Activated CD8-positive, alpha-beta memory T cell treated with anti-CD3 and anti-CD28 coated beads for 36 hours (primary cell): ENCODE measurements at regions not wholly inside any gene's neighbourhood (a gene's known extent, or its start where the extent isn't known, plus 50 kb on each side); places are given as distances from the start of the nearest gene placed in this dataset.

Source experiments
- CTCF ChIA-PET: fragments of 350-600 bp; sonication (Branson Sonifier 250); formaldehyde crosslinking; loops from one replicate; lab custom pipeline; 2021; ENCODE audit warnings: antibody characterized with exemption; lab: Charles Lee
- POLR2A ChIA-PET: fragments of 350-600 bp; sonication (Branson Sonifier 250); formaldehyde crosslinking; loops from one replicate; lab custom pipeline; 2021; ENCODE audit warnings: antibody characterized with exemption; lab: Charles Lee

GRCh38 chr5:3217771-3218495 is 377.7 kb upstream of the IRX1 start:
- POLR2A ChIA-PET = no interaction called here
- CTCF ChIA-PET = no interaction called here

GRCh38 chr5:3217114-3217513 is 378.5 kb upstream of the IRX1 start:
- CTCF ChIA-PET = no interaction called here
- POLR2A ChIA-PET = no interaction called here

DNA sequence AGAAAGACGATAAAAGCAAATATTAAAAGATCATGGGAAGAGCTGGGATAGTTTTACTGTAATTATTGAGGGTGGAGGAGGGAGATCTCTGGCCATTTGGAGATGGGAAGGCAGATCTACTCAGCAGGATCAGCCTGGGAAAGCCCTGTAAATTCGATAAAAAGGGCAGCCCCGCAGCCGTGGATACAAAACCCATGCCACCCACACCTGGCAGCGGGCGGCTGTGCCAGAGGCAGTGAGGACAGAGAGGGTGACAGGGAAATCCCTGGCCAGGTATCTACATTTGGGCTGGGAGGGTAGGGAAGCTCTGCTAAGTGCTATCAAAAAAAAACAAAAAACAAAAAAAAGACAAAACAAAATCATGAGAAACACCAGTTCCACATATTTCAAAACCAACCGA is 379.2 kb upstream of the IRX1 start:
- ChIA-PET POLR2A (no interaction called here), CTCF (no interaction called here)

DNA sequence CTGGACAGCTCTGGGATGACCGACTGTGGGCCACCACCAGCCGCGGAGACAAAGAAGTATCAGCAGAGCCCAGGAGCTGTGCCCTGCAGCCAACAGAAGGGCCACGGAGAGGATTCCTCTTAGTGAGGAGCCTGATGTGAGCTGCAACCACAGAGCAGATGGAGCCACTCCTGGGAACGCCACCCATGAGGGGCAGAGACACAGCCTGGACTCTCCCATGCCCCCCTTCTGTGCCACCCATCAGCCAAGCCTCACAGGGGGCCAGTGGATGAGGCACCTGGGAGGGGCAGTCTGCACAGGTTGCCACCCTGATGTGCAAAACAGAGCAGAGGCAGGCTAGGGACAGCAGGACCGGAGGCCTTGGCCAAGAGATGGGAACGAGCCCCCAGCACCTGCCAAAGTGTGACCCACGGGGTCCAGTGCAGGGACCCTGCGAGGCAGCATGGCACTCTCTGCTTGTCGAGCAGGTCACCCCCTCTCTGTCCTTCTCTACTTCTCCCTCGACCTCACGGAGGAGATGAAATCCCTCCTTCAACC is 380.7 kb upstream of the IRX1 start:
- ChIA-PET CTCF (no interaction called here), POLR2A (no interaction called here)

- CTCF ChIA-PET = no interaction called here
- POLR2A ChIA-PET = no interaction called here
Observed at GRCh38 chr5:3214396-3214795, 381.2 kb upstream of the IRX1 start.

GRCh38 chr5:3212869-3213268 is 382.8 kb upstream of the IRX1 start:
- ChIA-PET CTCF (no interaction called here), POLR2A (no interaction called here)

DNA sequence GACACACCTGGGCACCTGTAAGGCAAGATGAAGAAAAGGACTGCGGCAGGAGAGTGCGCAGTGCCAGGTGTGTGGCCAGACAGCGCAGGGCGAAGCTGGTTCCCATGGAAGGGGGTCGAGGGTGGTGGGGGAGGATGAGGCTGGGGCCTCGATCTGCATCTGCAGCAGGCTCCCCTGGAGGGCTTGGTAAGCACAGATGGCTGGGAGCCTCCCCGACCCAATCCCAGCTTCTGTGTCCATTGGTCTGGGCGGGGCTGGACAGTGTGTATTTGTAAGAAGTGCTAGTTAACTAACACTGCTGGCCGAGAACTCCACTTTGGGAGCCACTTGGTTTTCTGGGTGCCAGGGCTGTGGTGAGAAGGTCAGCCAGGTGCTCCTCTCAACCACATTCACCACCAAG is 385.1 kb upstream of the IRX1 start:
- ChIA-PET POLR2A (no interaction called here), CTCF (no interaction called here)

DNA sequence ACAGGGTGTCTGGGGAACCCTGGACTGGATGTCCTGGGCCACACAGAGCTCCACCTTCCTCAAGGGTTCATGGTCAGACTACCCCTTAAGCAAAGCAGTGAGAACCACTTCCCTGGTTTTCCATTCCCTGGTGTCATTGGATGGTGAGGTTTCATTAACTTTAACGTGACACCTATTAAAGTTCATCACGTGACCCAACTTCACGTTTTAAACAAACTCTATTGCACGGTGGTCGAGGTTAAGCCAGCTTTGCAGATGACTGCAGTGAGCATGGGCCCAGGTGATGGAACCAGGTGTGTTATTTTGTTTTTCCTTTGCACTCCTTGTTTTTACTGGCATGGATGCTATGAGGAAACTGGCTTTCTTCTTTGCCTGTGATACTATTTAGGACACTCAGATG is 385.7 kb upstream of the IRX1 start:
- POLR2A ChIA-PET = no interaction called here
- CTCF ChIA-PET = no interaction called here

DNA sequence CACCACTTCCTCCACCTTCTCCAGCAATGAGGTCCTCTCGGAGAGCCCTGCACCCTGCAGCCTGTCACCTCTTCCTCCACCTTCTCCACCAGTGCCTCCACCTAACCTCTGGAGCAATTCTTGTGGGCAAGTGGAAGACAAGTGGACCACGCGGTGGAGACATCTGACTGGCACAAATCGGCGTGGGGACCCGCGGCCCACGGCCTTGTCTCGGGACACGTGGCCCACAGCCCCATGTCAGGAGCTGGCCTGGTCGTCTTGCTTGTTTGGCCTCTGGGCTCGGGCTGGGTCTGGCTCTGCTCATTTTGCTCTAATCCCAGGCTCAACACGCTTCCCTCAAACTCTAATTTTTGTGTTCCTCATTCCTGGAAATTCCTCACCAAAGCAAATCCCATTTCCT is 393.1 kb upstream of the IRX1 start:
- POLR2A ChIA-PET = no interaction called here
- CTCF ChIA-PET = no interaction called here

GRCh38 chr5:3201941-3202340 is 393.7 kb upstream of the IRX1 start:
- CTCF ChIA-PET = no interaction called here
- POLR2A ChIA-PET = no interaction called here

DNA sequence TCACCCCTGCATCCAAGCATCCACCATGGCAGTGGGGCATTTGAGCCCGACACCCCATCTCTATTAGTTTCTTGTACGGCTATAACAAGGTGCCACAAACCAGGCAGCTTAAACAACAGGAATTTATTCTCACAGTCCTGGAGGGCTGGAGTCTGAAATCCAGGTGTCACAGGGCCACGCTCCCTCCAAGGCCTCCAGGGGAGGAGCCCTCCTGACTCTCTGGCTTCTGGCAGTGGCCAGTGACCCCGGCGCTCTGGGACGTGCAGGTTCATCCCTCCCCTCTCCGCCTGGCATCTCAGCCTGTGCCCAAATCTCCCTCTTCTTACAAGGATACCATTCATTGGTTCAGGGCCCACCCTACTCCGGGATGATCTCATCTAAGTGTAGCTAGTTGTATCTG is 394.5 kb upstream of the IRX1 start:
- CTCF ChIA-PET = no interaction called here
- POLR2A ChIA-PET = no interaction called here

- CTCF ChIA-PET = no interaction called here
- POLR2A ChIA-PET = no interaction called here
Observed at GRCh38 chr5:3199962-3200755, 395.5 kb upstream of the IRX1 start.

DNA sequence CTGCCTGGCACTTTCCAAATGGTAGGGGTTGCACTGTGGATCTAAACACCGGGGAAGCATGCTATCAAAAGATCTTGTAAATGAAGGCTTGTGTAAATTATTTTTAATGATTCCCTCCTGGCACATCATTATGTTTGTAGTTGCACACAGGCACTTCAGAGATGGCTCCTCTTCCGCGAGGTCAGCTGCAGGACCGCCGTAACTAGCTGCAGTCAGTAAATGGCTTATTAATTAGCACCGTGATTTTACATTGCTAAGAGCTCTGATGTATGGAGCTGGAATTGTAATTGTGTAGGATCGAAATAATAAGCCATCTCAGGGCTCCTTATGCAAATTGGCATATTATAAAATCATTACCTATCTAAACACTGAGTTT is 397.6 kb upstream of the IRX1 start:
- ChIA-PET CTCF (no interaction called here), POLR2A (no interaction called here)

- ChIA-PET POLR2A (no interaction called here), CTCF (no interaction called here)
Observed at GRCh38 chr5:3197304-3198073, 398.1 kb upstream of the IRX1 start.

- CTCF ChIA-PET = no interaction called here
- POLR2A ChIA-PET = no interaction called here
Observed at GRCh38 chr5:3195994-3196393, 399.6 kb upstream of the IRX1 start.

GRCh38 chr5:3194684-3195083 is 400.9 kb upstream of the IRX1 start:
- ChIA-PET CTCF (no interaction called here), POLR2A (no interaction called here)

- ChIA-PET POLR2A (no interaction called here), CTCF (no interaction called here)
Observed at GRCh38 chr5:3194271-3194670, 401.4 kb upstream of the IRX1 start.

- ChIA-PET CTCF (no interaction called here), POLR2A (no interaction called here)
Observed at GRCh38 chr5:3191585-3191984, 404.0 kb upstream of the IRX1 start.

DNA sequence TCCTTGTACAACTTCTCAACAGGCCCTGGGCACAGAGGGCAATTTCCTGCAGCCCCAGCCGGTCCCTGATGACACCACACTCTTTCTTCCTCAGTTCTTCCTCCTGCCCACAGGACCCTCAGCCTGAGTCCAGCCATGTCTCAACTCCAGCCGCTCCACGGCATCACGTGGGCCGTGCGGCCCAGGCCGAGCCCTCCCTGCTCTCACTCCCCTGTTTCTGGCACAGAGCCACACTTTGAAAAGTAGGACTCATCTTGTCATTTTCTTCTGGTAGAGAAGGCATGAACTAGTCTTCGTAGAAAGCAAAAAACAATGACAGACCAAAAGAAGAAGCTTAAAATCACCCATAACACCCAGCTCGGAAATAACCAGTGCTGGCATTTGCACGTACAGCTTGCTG is 404.7 kb upstream of the IRX1 start:
- POLR2A ChIA-PET = no interaction called here
- CTCF ChIA-PET = no interaction called here

DNA sequence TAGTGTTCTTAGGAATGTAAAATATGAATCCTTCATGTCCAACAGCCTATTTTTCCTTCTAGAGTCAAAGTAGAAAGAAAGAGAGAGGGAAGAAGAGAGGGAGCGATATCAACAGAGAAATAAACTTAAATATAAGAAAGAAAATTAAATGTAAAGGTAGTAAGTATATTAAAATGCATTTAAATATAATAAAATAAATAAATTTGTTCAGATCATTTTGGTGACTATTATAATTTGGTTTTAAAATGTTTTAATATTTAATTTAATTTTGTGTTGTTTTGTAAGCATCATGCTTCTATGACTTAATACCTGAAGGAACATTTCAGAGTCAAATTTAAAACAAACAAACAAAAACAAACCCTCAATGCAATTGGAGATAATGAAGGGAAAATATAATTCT is 405.2 kb upstream of the IRX1 start:
- POLR2A ChIA-PET = no interaction called here
- CTCF ChIA-PET = no interaction called here
